B cell (primary cell): ENCODE measurements at regions not wholly inside any gene's neighbourhood (a gene's known extent, or its start where the extent isn't known, plus 50 kb on each side); places are given as distances from the start of the nearest gene placed in this dataset.

ENCODE experiments used
- ATAC-seq: fragments of 200-7000 bp; cut with Tn5 transposase; one replicate; pipeline ENCODE4 v1.10.0; 2021; ENCODE audit warnings: low read depth, mild to moderate bottlenecking, moderate number of reproducible peaks, moderate library complexity
- CTCF ChIA-PET: fragments of 350-600 bp; sonication (Branson Sonifier 250); formaldehyde crosslinking; loops from one replicate; lab custom pipeline; 2021; ENCODE audit warnings: antibody characterized with exemption, inconsistent platforms; lab: Charles Lee
- POLR2A ChIA-PET: fragments of 350-600 bp; sonication (Branson Sonifier 250); formaldehyde crosslinking; loops from one replicate; lab custom pipeline; 2021; ENCODE audit warnings: antibody characterized with exemption; lab: Charles Lee
- DNase-seq: peaks from one replicate; pipeline ENCODE4 v3.0.0; 2013
- H2AFZ ChIP-seq: 2 replicates; pipeline ENCODE4 v1.6.1; 2012; ENCODE audit warnings: mild to moderate bottlenecking, low read depth, low read length; ENCODE audit not compliant: insufficient read depth, poor library complexity, severe bottlenecking
- H3K27ac ChIP-seq, 2 donors: 1 replicate in 1 of 2; 2 replicates in 1 of 2; pipeline ENCODE4 v1.5.1; 2012 to 2013; ENCODE audit warnings: low read length in 2 of 2, mild to moderate bottlenecking in 2 of 2, moderate library complexity in 1 of 2
- H3K27me3 ChIP-seq, 4 experiments: fragments of 200-600 bp in 1 of 4; sonication (generic) in 1 of 4; replicated peaks in 1 of 4; 1 replicate in 2 of 4; 2 replicates in 2 of 4; pipeline versions ENCODE4 v1.6.1 to v1.7.0; 2013 to 2016; ENCODE audit warnings: low read length in 3 of 4, mild to moderate bottlenecking in 2 of 4, mixed read lengths in 1 of 4, moderate library complexity in 1 of 4; ENCODE audit not compliant: insufficient read depth in 4 of 4, control insufficient read depth in 3 of 4; ENCODE audit errors: control extremely low read depth in 1 of 4
- H3K36me3 ChIP-seq, 2 experiments: replicated peaks in 1 of 2; 1 replicate in 1 of 2; 2 replicates in 1 of 2; pipeline versions ENCODE4 v1.6.1 to v1.7.1; 2013; ENCODE audit warnings: low read length in 1 of 2; ENCODE audit not compliant: insufficient read depth in 2 of 2, control insufficient read depth in 1 of 2; ENCODE audit errors: control extremely low read depth in 1 of 2, extremely low read depth in 1 of 2
- H3K4me1 ChIP-seq, 2 donors: fragments of 200-600 bp in 1 of 2; sonication (generic) in 1 of 2; 1 replicate in 1 of 2; 2 replicates in 1 of 2; pipeline versions ENCODE4 v1.5.1 to v1.6.1; 2013 to 2017; ENCODE audit warnings: low read length in 2 of 2; ENCODE audit not compliant: control insufficient read depth in 2 of 2, insufficient read depth in 2 of 2
- H3K4me2 ChIP-seq: replicated peaks from 2 replicates; pipeline ENCODE3; 2012; ENCODE audit warnings: mild to moderate bottlenecking, low read depth, low read length; ENCODE audit not compliant: poor library complexity, severe bottlenecking
- H3K4me3 ChIP-seq, 5 experiments: fragments of 200-600 bp in 1 of 5; sonication (generic) in 1 of 5; 1 replicate in 3 of 5; 2 replicates in 2 of 5; pipeline versions ENCODE4 v1.5.1 to v1.7.0; 2011 to 2016; ENCODE audit warnings: low read length in 4 of 5, mild to moderate bottlenecking in 4 of 5, low read depth in 2 of 5, control low read depth in 1 of 5, moderate library complexity in 1 of 5; ENCODE audit not compliant: insufficient read depth in 1 of 5; ENCODE audit errors: control extremely low read depth in 1 of 5, extremely low read depth in 1 of 5
- H3K79me2 ChIP-seq: fragments of 200-600 bp; sonication (generic); one replicate; pipeline ENCODE4 v1.6.0; 2016; ENCODE audit warnings: low read length; ENCODE audit not compliant: control insufficient read depth, insufficient read depth
- H3K9ac ChIP-seq: fragments of 200-600 bp; sonication (generic); 2 replicates; pipeline ENCODE4 v1.6.1; 2017; ENCODE audit warnings: mild to moderate bottlenecking, low read length, moderate library complexity
- H3K9me3 ChIP-seq, 3 donors: one replicate each; pipeline versions ENCODE4 v1.6.1 to v1.7.1; 2013; ENCODE audit warnings: low read length in 2 of 3; ENCODE audit not compliant: control insufficient read depth in 2 of 3, insufficient read depth in 1 of 3; ENCODE audit errors: control extremely low read depth in 1 of 3
- H4K20me1 ChIP-seq: 2 replicates; pipeline ENCODE4 v1.6.0; 2012; ENCODE audit warnings: mild to moderate bottlenecking, low read length; ENCODE audit not compliant: insufficient read depth, control insufficient read depth, poor library complexity, severe bottlenecking
- H3K27ac Mint-ChIP-seq: one replicate; pipeline ENCODE4 v1.8.0; 2021; ENCODE audit warnings: mixed read lengths
- H3K27me3 Mint-ChIP-seq: one replicate; pipeline ENCODE4 v1.8.0; 2021; ENCODE audit warnings: mixed read lengths
- H3K4me1 Mint-ChIP-seq: one replicate; pipeline ENCODE4 v1.8.0; 2021; ENCODE audit warnings: mixed read lengths
- H3K4me3 Mint-ChIP-seq: one replicate; pipeline ENCODE4 v1.8.0; 2021; ENCODE audit warnings: mixed read lengths
- H3K9me3 Mint-ChIP-seq: one replicate; pipeline ENCODE4 v1.8.0; 2022; ENCODE audit warnings: mixed read lengths; ENCODE audit not compliant: insufficient read depth
- EZH2 ChIP-seq: IDR thresholded peaks from 2 replicates; pipeline ENCODE4 v1.6.1; 2012; ENCODE audit warnings: borderline replicate concordance, low read depth, mild to moderate bottlenecking, moderate library complexity, low read length; ENCODE audit not compliant: insufficient read depth, poor library complexity, severe bottlenecking
- WGBS: methylation state at CpG from one replicate; pipeline ENCODE4 v1.1.5; 2013; ENCODE audit warnings: missing lambda C conversion rate; ENCODE audit not compliant: insufficient coverage; 5-methylcytosine and 5-hydroxymethylcytosine counted together
- intact Hi-C: fragments of 100-400 bp; cut with micrococcal nuclease; formaldehyde crosslinking; loops from one replicate; pipeline ENCODE4 v1.10.0; 2022
- TF ChIP-seq, protein P1 (sequence below): fragments of 200-600 bp; IDR thresholded peaks from one replicate; pipeline ENCODE4 v1.8.0; 2022; ENCODE audit warnings: antibody characterized with exemption, mild to moderate bottlenecking

DNA sequence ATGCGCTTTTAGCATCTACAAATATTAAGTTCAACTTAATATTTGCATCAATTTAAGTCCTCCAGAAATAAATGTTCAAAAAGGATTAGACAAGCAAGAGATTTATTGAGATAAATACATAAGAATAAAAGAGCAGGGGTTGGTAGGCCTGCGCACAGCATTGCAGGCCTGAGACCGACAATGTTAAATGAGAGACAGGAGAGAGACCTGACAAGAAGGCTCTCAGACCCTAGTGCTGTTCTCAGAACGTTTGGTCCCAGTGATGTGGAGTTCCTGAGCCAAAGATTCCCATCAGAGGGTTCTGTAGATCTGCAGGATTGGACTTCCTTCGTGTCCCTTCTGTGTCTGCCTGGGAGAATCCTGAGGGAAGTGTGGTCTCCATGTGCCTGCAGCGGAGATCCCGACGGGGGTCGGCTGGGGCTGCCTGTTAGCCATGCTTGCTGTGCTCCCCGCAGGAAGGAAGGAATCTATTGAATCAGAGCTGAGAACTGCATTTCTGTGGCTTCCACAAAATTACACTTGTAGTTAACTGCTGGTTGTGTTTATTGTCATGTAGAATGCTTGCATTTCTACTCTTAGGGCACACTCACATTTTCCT is 369.9 kb upstream of the SLC10A2 start:
- Histone ChIP-seq H3K27me3 (no peaks in the 10 kb centered on the region), H3K4me3 (no peak overlapping the region), H3K9me3 (no peaks in the 10 kb centered on the region), H3K9ac (no peak overlapping the region), H3K79me2 (no peaks in the 10 kb centered on the region), H3K36me3 (no peaks in the 10 kb centered on the region), H4K20me1 (no peaks in the 10 kb centered on the region), H2AFZ (no peak overlapping the region), H3K27ac (no peak overlapping the region), H3K4me2 (no peak overlapping the region), H3K4me1 (no peaks in the 10 kb centered on the region)
- no peak for TF ChIP-seq EZH2
- TF ChIP-seq, protein P1, sequence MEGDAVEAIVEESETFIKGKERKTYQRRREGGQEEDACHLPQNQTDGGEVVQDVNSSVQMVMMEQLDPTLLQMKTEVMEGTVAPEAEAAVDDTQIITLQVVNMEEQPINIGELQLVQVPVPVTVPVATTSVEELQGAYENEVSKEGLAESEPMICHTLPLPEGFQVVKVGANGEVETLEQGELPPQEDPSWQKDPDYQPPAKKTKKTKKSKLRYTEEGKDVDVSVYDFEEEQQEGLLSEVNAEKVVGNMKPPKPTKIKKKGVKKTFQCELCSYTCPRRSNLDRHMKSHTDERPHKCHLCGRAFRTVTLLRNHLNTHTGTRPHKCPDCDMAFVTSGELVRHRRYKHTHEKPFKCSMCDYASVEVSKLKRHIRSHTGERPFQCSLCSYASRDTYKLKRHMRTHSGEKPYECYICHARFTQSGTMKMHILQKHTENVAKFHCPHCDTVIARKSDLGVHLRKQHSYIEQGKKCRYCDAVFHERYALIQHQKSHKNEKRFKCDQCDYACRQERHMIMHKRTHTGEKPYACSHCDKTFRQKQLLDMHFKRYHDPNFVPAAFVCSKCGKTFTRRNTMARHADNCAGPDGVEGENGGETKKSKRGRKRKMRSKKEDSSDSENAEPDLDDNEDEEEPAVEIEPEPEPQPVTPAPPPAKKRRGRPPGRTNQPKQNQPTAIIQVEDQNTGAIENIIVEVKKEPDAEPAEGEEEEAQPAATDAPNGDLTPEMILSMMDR, result no peak
- ChIA-PET POLR2A (no interaction called here), CTCF (no interaction called here)
- 85% methylated on average over 5 of the region's 10 CpGs for WGBS
- Mint-ChIP-seq H3K9me3 (no peaks in the 10 kb centered on the region), H3K27ac (no peak overlapping the region), H3K4me1 (no peaks in the 10 kb centered on the region), H3K4me3 (no peak overlapping the region), H3K27me3 (no peaks in the 10 kb centered on the region)
- no peak for DNase-seq
- no peak for ATAC-seq
- intact Hi-C loops, result no loop called here

DNA sequence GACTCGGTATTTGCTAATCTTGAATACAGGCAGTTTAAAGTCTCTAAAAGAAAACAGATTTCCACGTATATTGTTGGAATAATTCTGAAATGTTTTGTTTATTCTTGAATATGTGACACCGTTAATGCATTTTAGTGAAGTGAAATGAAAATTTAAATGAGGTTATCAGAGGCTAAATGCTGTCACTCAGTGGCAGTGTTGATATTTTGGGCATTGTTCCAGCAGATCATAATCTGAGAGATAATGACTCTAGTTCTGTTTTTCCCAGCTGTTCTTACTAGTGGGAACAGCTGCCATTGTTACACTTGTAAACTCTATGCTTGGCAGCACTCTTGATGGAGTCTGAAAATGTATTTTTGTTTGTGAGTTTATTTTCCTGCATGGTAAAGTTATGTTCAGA is 365.6 kb upstream of the SLC10A2 start:
- ChIA-PET CTCF (no interaction called here), POLR2A (no interaction called here)
- no peak overlapping the region for H3K9ac ChIP-seq
- no peak overlapping the region for H2AFZ ChIP-seq
- intact Hi-C loops, result no loop called here
- WGBS, result 53% methylated on average over 2 of the region's 3 CpGs
- H4K20me1 ChIP-seq, result no peaks in the 10 kb centered on the region
- H3K27ac ChIP-seq, result no peak overlapping the region
- H3K79me2 ChIP-seq, result no peaks in the 10 kb centered on the region
- no peak for TF ChIP-seq EZH2
- TF ChIP-seq, protein P1, result no peak
- no peaks in the 10 kb centered on the region for H3K4me1 ChIP-seq
- H3K4me2 ChIP-seq, result no peak overlapping the region
- no peaks in the 10 kb centered on the region for H3K9me3 ChIP-seq
- no peaks in the 10 kb centered on the region for H3K27me3 ChIP-seq
- H3K27me3 Mint-ChIP-seq, result no peaks in the 10 kb centered on the region
- no peak for ATAC-seq
- H3K4me3 Mint-ChIP-seq, result no peak overlapping the region
- H3K9me3 Mint-ChIP-seq, result no peaks in the 10 kb centered on the region
- H3K4me3 ChIP-seq, result no peak overlapping the region
- no peaks in the 10 kb centered on the region for H3K36me3 ChIP-seq
- H3K4me1 Mint-ChIP-seq, result no peaks in the 10 kb centered on the region
- no peak for DNase-seq
- no peak overlapping the region for H3K27ac Mint-ChIP-seq
